ENCODE measurements at regions not wholly inside any gene's neighbourhood (a gene's known extent, or its start where the extent isn't known, plus 50 kb on each side); places are given as distances from the start of the nearest gene placed in this dataset.

DNA sequence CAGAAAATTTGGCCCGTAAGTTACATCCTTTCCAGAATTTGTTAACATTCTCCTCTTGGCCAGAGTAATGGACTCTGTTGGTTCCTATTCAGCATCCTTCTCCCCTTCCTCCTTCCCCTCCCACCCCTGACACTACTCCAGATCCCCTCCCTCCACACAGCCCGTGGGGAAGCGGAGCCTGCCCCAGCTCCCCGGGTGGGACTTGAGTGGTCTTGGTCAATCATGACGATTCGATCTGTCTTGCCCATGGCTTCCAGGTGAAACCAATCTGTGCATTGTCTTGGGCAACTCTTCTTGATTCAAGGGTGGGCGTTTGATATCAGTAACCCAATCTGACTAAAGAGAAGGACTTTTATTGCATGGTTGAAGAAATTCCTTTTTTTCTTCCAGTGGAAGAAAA, 143.9 kb downstream of the ANKRD60 start:
- Histone ChIP-seq H3K9me3 (ENCODE audit: control insufficient read depth in 2 of 2, low read length in 2 of 2) (no peaks in the 10 kb centered on the region), H3K4me3 (ENCODE audit: low read depth, low read length) (no peak overlapping the region), H3K27me3 (ENCODE audit: control insufficient read depth, insufficient read depth, low read length) (no peaks in the 10 kb centered on the region), H3K36me3 (ENCODE audit: control insufficient read depth, insufficient read depth, low read length) (no peaks in the 10 kb centered on the region), H3K27ac (ENCODE audit: insufficient read depth, low read length, poor library complexity, severe bottlenecking) (no peak overlapping the region), H3K4me1 (ENCODE audit: control insufficient read depth, insufficient read depth, low read length, poor library complexity, severe bottlenecking) (no peaks in the 10 kb centered on the region)
- DNase-seq (no peak), ATAC-seq (ENCODE audit: low read depth in 2 of 2) (no peak)
- Mint-ChIP-seq H3K4me1 (no peaks in the 10 kb centered on the region), H3K4me3 (no peak overlapping the region), H3K36me3 (no peaks in the 10 kb centered on the region), H3K27ac (no peak overlapping the region), H3K27me3 (peaks cover 6% of the 10 kb centered on the region), H3K9me3 (peaks cover 0 to 1% (median 0%) of the 10 kb centered on the region in 7 donors)

DNA sequence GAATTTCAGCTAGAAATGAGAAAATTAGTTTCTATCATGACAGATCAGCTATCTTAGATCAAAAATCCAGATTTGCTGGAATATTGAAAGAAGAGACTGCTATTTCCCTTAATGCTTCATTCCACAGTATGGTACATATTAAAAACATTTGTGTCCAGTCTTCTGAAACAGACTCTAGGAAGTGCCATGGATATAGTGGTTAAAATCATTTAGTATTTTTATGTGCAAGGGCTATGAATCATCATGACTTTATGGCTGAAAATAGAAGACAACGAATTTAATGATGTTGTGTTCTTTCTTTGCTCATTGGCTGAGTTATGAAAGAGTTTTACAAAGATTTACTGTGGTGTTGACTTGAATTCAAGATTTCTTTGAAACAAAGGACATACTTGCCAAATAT, 146.6 kb downstream of the ANKRD60 start:
- H3K4me3 ChIP-seq (ENCODE audit: low read depth, low read length), result no peak overlapping the region
- Mint-ChIP-seq H3K9me3 (peaks cover 0 to 1% (median 0%) of the 10 kb centered on the region in 7 donors), H3K27me3 (peaks cover 6% of the 10 kb centered on the region), H3K27ac (no peak overlapping the region), H3K4me1 (no peaks in the 10 kb centered on the region), H3K4me3 (no peak overlapping the region), H3K36me3 (no peaks in the 10 kb centered on the region)
- no peak overlapping the region for H3K27ac ChIP-seq (ENCODE audit: insufficient read depth, low read length, poor library complexity, severe bottlenecking)
- H3K9me3 ChIP-seq (ENCODE audit: control insufficient read depth in 2 of 2, low read length in 2 of 2), result no peaks in the 10 kb centered on the region
- H3K4me1 ChIP-seq (ENCODE audit: control insufficient read depth, insufficient read depth, low read length, poor library complexity, severe bottlenecking), result no peaks in the 10 kb centered on the region
- H3K36me3 ChIP-seq (ENCODE audit: control insufficient read depth, insufficient read depth, low read length), result no peaks in the 10 kb centered on the region
- H3K27me3 ChIP-seq (ENCODE audit: control insufficient read depth, insufficient read depth, low read length), result no peaks in the 10 kb centered on the region
- ATAC-seq (ENCODE audit: low read depth in 2 of 2) (no peak), DNase-seq (no peak)

GRCh38 chr20:58078741-58079522, 149.5 kb downstream of the ANKRD60 start:
- H3K4me3 Mint-ChIP-seq, result no peak overlapping the region
- Histone ChIP-seq H3K9me3 (ENCODE audit: control insufficient read depth in 2 of 2, low read length in 2 of 2) (no peaks in the 10 kb centered on the region), H3K27ac (ENCODE audit: insufficient read depth, low read length, poor library complexity, severe bottlenecking) (no peak overlapping the region), H3K36me3 (ENCODE audit: control insufficient read depth, insufficient read depth, low read length) (no peaks in the 10 kb centered on the region), H3K27me3 (ENCODE audit: control insufficient read depth, insufficient read depth, low read length) (no peaks in the 10 kb centered on the region), H3K4me3 (ENCODE audit: low read depth, low read length) (no peak overlapping the region), H3K4me1 (ENCODE audit: control insufficient read depth, insufficient read depth, low read length, poor library complexity, severe bottlenecking) (no peaks in the 10 kb centered on the region)
- ATAC-seq (ENCODE audit: low read depth in 2 of 2), result no peak
- no peak for DNase-seq
- no peaks in the 10 kb centered on the region for H3K9me3 Mint-ChIP-seq
- H3K4me1 Mint-ChIP-seq, result no peaks in the 10 kb centered on the region
- H3K27ac Mint-ChIP-seq, result no peak overlapping the region
- H3K27me3 Mint-ChIP-seq, result peaks cover 6% of the 10 kb centered on the region
- no peaks in the 10 kb centered on the region for H3K36me3 Mint-ChIP-seq

- Mint-ChIP-seq H3K9me3 (no peaks in the 10 kb centered on the region), H3K27ac (no peak overlapping the region), H3K36me3 (no peaks in the 10 kb centered on the region), H3K27me3 (peaks cover 5% of the 10 kb centered on the region), H3K4me1 (no peaks in the 10 kb centered on the region), H3K4me3 (no peak overlapping the region)
- no peaks in the 10 kb centered on the region for H3K4me1 ChIP-seq (ENCODE audit: control insufficient read depth, insufficient read depth, low read length, poor library complexity, severe bottlenecking)
- ATAC-seq (ENCODE audit: low read depth in 2 of 2) (no peak), DNase-seq (no peak)
- H3K9me3 ChIP-seq (ENCODE audit: control insufficient read depth in 2 of 2, low read length in 2 of 2), result no peaks in the 10 kb centered on the region
- no peaks in the 10 kb centered on the region for H3K27me3 ChIP-seq (ENCODE audit: control insufficient read depth, insufficient read depth, low read length)
- H3K4me3 ChIP-seq (ENCODE audit: low read depth, low read length), result no peak overlapping the region
- H3K36me3 ChIP-seq (ENCODE audit: control insufficient read depth, insufficient read depth, low read length), result no peaks in the 10 kb centered on the region
- no peak overlapping the region for H3K27ac ChIP-seq (ENCODE audit: insufficient read depth, low read length, poor library complexity, severe bottlenecking)
These were observed 151.2 kb downstream of the ANKRD60 start for GRCh38 chr20:58077282-58077681.

GRCh38 chr20:58076405-58076804, 152.0 kb downstream of the ANKRD60 start:
- Histone ChIP-seq H3K27me3 (ENCODE audit: control insufficient read depth, insufficient read depth, low read length) (no peaks in the 10 kb centered on the region), H3K4me1 (ENCODE audit: control insufficient read depth, insufficient read depth, low read length, poor library complexity, severe bottlenecking) (no peaks in the 10 kb centered on the region), H3K36me3 (ENCODE audit: control insufficient read depth, insufficient read depth, low read length) (no peaks in the 10 kb centered on the region), H3K27ac (ENCODE audit: insufficient read depth, low read length, poor library complexity, severe bottlenecking) (no peak overlapping the region), H3K4me3 (ENCODE audit: low read depth, low read length) (no peak overlapping the region), H3K9me3 (ENCODE audit: control insufficient read depth in 2 of 2, low read length in 2 of 2) (no peaks in the 10 kb centered on the region)
- no peaks in the 10 kb centered on the region for H3K27me3 Mint-ChIP-seq
- no peaks in the 10 kb centered on the region for H3K9me3 Mint-ChIP-seq
- no peak overlapping the region for H3K4me3 Mint-ChIP-seq
- no peak overlapping the region for H3K27ac Mint-ChIP-seq
- H3K4me1 Mint-ChIP-seq, result no peaks in the 10 kb centered on the region
- no peaks in the 10 kb centered on the region for H3K36me3 Mint-ChIP-seq
- DNase-seq (no peak), ATAC-seq (ENCODE audit: low read depth in 2 of 2) (no peak)

GRCh38 chr20:58075586-58076345, 152.7 kb downstream of the ANKRD60 start:
- Mint-ChIP-seq H3K27ac (no peak overlapping the region), H3K9me3 (no peaks in the 10 kb centered on the region), H3K36me3 (no peaks in the 10 kb centered on the region), H3K4me3 (no peak overlapping the region), H3K4me1 (no peaks in the 10 kb centered on the region), H3K27me3 (no peaks in the 10 kb centered on the region)
- DNase-seq, result no peak
- H3K27me3 ChIP-seq (ENCODE audit: control insufficient read depth, insufficient read depth, low read length), result no peaks in the 10 kb centered on the region
- no peaks in the 10 kb centered on the region for H3K36me3 ChIP-seq (ENCODE audit: control insufficient read depth, insufficient read depth, low read length)
- ATAC-seq (ENCODE audit: low read depth in 2 of 2), result no peak
- H3K4me1 ChIP-seq (ENCODE audit: control insufficient read depth, insufficient read depth, low read length, poor library complexity, severe bottlenecking), result no peaks in the 10 kb centered on the region
- H3K4me3 ChIP-seq (ENCODE audit: low read depth, low read length), result no peak overlapping the region
- no peaks in the 10 kb centered on the region for H3K9me3 ChIP-seq (ENCODE audit: control insufficient read depth in 2 of 2, low read length in 2 of 2)
- H3K27ac ChIP-seq (ENCODE audit: insufficient read depth, low read length, poor library complexity, severe bottlenecking), result no peak overlapping the region

DNA sequence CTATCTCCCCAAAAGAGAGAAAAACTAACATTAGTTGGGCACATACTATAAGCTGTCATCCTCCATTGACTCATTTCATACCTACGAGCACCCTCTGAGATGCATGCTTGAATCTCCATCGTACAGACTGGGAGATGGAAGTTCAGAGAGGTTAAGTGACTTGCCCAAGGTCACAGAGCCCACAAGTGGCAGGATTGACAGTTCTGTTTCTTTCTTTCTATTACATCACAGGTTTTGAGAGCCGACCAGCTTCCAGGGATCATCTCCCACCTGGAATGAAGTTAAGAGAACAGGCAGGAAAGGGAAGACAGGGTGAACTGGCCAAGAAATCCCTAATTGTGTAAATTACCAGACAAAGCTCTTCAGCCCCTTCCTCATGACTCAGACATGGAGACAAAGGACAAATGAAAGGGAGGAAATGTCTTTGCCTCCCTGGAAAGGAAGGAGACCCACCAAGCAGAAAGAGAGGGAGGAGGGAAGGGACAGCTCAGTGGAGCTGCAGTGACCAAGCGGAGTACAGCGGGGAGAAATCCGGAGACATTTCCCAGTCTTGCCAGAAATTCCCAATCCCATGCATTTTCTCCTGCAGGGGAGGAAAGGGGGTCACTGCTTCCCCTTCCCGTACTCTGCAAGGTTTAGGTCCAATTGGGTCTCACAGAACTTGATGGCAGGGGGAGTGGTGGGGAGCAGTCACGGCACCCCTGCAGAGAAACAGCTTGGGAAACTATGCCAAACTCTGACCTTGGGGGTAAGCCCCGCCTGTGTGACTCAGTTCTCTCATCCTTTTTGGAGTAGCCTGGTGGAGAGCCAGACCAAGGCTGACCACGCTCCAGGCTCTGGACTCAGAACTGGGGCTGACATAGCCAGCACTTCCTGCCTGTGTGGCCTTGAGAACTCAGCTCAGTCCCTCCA, 154.3 kb downstream of the ANKRD60 start:
- no peak for DNase-seq

More for the DNA sequence above, 154.3 kb downstream of the ANKRD60 start:
- Histone ChIP-seq H3K36me3 (ENCODE audit: control insufficient read depth, insufficient read depth, low read length) (no peaks in the 10 kb centered on the region), H3K4me1 (ENCODE audit: control insufficient read depth, insufficient read depth, low read length, poor library complexity, severe bottlenecking) (no peaks in the 10 kb centered on the region), H3K27me3 (ENCODE audit: control insufficient read depth, insufficient read depth, low read length) (no peaks in the 10 kb centered on the region), H3K27ac (ENCODE audit: insufficient read depth, low read length, poor library complexity, severe bottlenecking) (no peak overlapping the region), H3K4me3 (ENCODE audit: low read depth, low read length) (no peak overlapping the region), H3K9me3 (ENCODE audit: control insufficient read depth in 2 of 2, low read length in 2 of 2) (no peaks in the 10 kb centered on the region)
- Mint-ChIP-seq H3K27ac (no peak overlapping the region), H3K4me3 (no peak overlapping the region), H3K36me3 (no peaks in the 10 kb centered on the region), H3K4me1 (no peaks in the 10 kb centered on the region), H3K27me3 (no peaks in the 10 kb centered on the region), H3K9me3 (no peaks in the 10 kb centered on the region)
- no peak for ATAC-seq (ENCODE audit: low read depth in 2 of 2)

Data from CD4-positive, CD25-positive, alpha-beta regulatory T cell (primary cell).